ENCODE measurements at regions not wholly inside any gene's neighbourhood (a gene's known extent, or its start where the extent isn't known, plus 50 kb on each side); places are given as distances from the start of the nearest gene placed in this dataset.

DNA sequence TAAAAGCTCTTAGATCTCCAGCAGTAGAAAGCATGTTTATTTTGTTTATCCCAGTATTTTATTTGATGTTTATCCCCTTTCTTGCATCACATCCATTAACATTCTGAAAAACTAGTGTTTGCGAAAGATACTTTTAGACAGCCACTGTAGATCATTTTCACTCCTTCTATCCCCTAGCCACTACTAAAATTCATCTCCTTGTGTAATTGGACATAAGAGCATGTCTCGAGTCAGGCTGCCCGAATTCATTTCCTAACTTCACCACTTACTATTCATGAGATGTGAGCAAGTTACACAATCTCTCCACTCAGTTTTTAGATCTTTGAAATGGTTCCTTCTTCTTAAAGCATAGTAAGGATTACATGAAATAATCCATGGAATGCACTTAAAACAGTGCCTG, 514.0 kb downstream of the KLF5 start:
- TF ChIP-seq CTCF (IDR thresholded peaks at IDR 0.05; ENCODE audit: insufficient read depth in 1 of 2, low read depth in 1 of 2, low read length in 1 of 2, severe bottlenecking in 1 of 2, unreplicated experiment in 1 of 2) = no peak
- POLR2A ChIA-PET = no interaction called here
- no peaks in the 10 kb centered on the region for H3K36me3 Mint-ChIP-seq (ENCODE audit: insufficient read depth, unreplicated experiment)
- H3K4me3 ChIP-seq (ENCODE audit: low read depth, low read length) = no peak overlapping the region
- peaks cover 11% of the 10 kb centered on the region for H3K9me3 Mint-ChIP-seq (ENCODE audit: unreplicated experiment)
- no peaks in the 10 kb centered on the region for H3K4me1 Mint-ChIP-seq (ENCODE audit: low read depth, unreplicated experiment)
- no TSS peak for BruUV-seq (replicated peaks)
- DNase-seq = no peak
- H3K27me3 ChIP-seq (replicated peaks; ENCODE audit: control insufficient read depth, insufficient read depth, low read length) = no peaks in the 10 kb centered on the region
- CTCF ChIA-PET = no interaction called here
- no peaks in the 10 kb centered on the region for H3K4me1 ChIP-seq
- no peak overlapping the region for H3K4me3 Mint-ChIP-seq (ENCODE audit: unreplicated experiment)
- no peaks in the 10 kb centered on the region for H3K36me3 ChIP-seq (ENCODE audit: control insufficient read depth, insufficient read depth, low read length)
- H3K9me3 ChIP-seq = no peaks in the 10 kb centered on the region
- H3K27ac Mint-ChIP-seq (ENCODE audit: unreplicated experiment) = no peak overlapping the region
- intact Hi-C loops (cut with micrococcal nuclease; ENCODE audit: unreplicated experiment) = no loop called here
- no peaks in the 10 kb centered on the region for H3K27me3 Mint-ChIP-seq (ENCODE audit: insufficient read depth, unreplicated experiment)

DNA sequence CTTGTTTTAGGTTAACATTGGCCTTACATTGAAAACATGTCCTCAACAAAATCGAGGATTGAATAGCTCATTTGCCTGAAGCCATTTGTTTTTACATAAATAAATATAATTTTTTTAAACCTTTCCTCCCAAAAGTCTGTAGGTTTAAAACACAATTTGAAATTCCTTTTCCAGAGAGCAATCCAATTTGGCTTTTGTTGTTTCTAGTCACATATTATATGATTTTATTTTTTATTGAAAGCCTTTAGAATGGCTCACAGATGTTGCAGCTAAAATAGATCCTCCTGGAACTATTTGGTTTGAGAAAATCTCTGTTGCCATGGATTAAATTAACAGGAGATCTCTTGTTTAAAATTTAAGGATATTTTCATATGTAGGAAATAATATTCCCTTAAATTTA, 512.6 kb downstream of the KLF5 start:
- H3K9me3 Mint-ChIP-seq (ENCODE audit: unreplicated experiment) = peaks cover 11% of the 10 kb centered on the region
- H3K4me1 ChIP-seq = no peaks in the 10 kb centered on the region
- intact Hi-C loops (cut with micrococcal nuclease; ENCODE audit: unreplicated experiment) = no loop called here
- DNase-seq = no peak
- H3K27ac Mint-ChIP-seq (ENCODE audit: unreplicated experiment) = no peak overlapping the region
- H3K36me3 ChIP-seq (ENCODE audit: control insufficient read depth, insufficient read depth, low read length) = no peaks in the 10 kb centered on the region
- no peak overlapping the region for H3K4me3 Mint-ChIP-seq (ENCODE audit: unreplicated experiment)
- H3K27me3 ChIP-seq (replicated peaks; ENCODE audit: control insufficient read depth, insufficient read depth, low read length) = no peaks in the 10 kb centered on the region
- no TSS peak for BruUV-seq (replicated peaks)
- no peaks in the 10 kb centered on the region for H3K36me3 Mint-ChIP-seq (ENCODE audit: insufficient read depth, unreplicated experiment)
- H3K9me3 ChIP-seq = no peaks in the 10 kb centered on the region
- no peaks in the 10 kb centered on the region for H3K4me1 Mint-ChIP-seq (ENCODE audit: low read depth, unreplicated experiment)
- CTCF ChIA-PET = no interaction called here
- no peaks in the 10 kb centered on the region for H3K27me3 Mint-ChIP-seq (ENCODE audit: insufficient read depth, unreplicated experiment)
- no peak overlapping the region for H3K4me3 ChIP-seq (ENCODE audit: low read depth, low read length)
- no peak for TF ChIP-seq CTCF (IDR thresholded peaks at IDR 0.05; ENCODE audit: insufficient read depth in 1 of 2, low read depth in 1 of 2, low read length in 1 of 2, severe bottlenecking in 1 of 2, unreplicated experiment in 1 of 2)
- POLR2A ChIA-PET = no interaction called here

- no peak overlapping the region for H3K4me3 Mint-ChIP-seq (ENCODE audit: unreplicated experiment)
- H3K4me1 Mint-ChIP-seq (ENCODE audit: low read depth, unreplicated experiment) = no peaks in the 10 kb centered on the region
- H3K36me3 Mint-ChIP-seq (ENCODE audit: insufficient read depth, unreplicated experiment) = no peaks in the 10 kb centered on the region
- BruUV-seq (replicated peaks) = no TSS peak
- TF ChIP-seq CTCF (IDR thresholded peaks at IDR 0.05; ENCODE audit: insufficient read depth in 1 of 2, low read depth in 1 of 2, low read length in 1 of 2, severe bottlenecking in 1 of 2, unreplicated experiment in 1 of 2) = no peak
- H3K27me3 ChIP-seq (replicated peaks; ENCODE audit: control insufficient read depth, insufficient read depth, low read length) = no peaks in the 10 kb centered on the region
- CTCF ChIA-PET = no interaction called here
- H3K36me3 ChIP-seq (ENCODE audit: control insufficient read depth, insufficient read depth, low read length) = no peaks in the 10 kb centered on the region
- H3K27me3 Mint-ChIP-seq (ENCODE audit: insufficient read depth, unreplicated experiment) = no peaks in the 10 kb centered on the region
- DNase-seq = no peak
- H3K27ac Mint-ChIP-seq (ENCODE audit: unreplicated experiment) = no peak overlapping the region
- H3K4me1 ChIP-seq = no peaks in the 10 kb centered on the region
- POLR2A ChIA-PET = no interaction called here
- intact Hi-C loops (cut with micrococcal nuclease; ENCODE audit: unreplicated experiment) = no loop called here
- H3K9me3 Mint-ChIP-seq (ENCODE audit: unreplicated experiment) = no peaks in the 10 kb centered on the region
- no peaks in the 10 kb centered on the region for H3K9me3 ChIP-seq
- no peak overlapping the region for H3K4me3 ChIP-seq (ENCODE audit: low read depth, low read length)
Measured at GRCh38 chr13:73556902-73557301, 498.1 kb downstream of the KLF5 start.

Measured in Caco-2 (cell line).